Gastroesophageal sphincter (tissue), 4 donors: ENCODE measurements at regions not wholly inside any gene's neighbourhood (a gene's known extent, or its start where the extent isn't known, plus 50 kb on each side); places are given as distances from the start of the nearest gene placed in this dataset.
A peak's percentile ranks its signal among the peaks of the same experiment; 100 is the strongest.

Experiments used
- ATAC-seq: fragments of 150-250 bp; one replicate; pipeline ENCODE4 v1.9.1; 2016; ENCODE audit warnings: mild to moderate bottlenecking, moderate library complexity
- H3K27ac ChIP-seq, 4 donors: fragments of 200-600 bp; sonication (generic) in 3 of 4; 1 replicate in 3 of 4; 2 replicates in 1 of 4; pipeline ENCODE4 v1.5.1; 2016 to 2019
- H3K27me3 ChIP-seq: fragments of 200-600 bp; sonication (generic); one replicate; pipeline ENCODE4 v1.5.1; 2019
- H3K36me3 ChIP-seq, 2 donors: fragments of 200-600 bp; sonication (generic); one replicate each; pipeline ENCODE4 v1.5.1; 2019; ENCODE audit warnings: control low read depth in 1 of 2
- H3K4me1 ChIP-seq, 3 donors: fragments of 200-600 bp; sonication (generic); 1 replicate in 2 of 3; 2 replicates in 1 of 3; pipeline ENCODE4 v1.5.1; 2016 to 2019; ENCODE audit warnings: control low read depth in 2 of 3
- H3K4me3 ChIP-seq, 2 donors: fragments of 200-600 bp; sonication (generic); one replicate each; pipeline ENCODE4 v1.5.1; 2019; ENCODE audit warnings: mild to moderate bottlenecking in 1 of 2, moderate library complexity in 1 of 2
- H3K9me3 ChIP-seq, 3 donors: fragments of 200-600 bp; sonication (generic); one replicate each; pipeline ENCODE4 v1.5.1; 2017 to 2019; ENCODE audit warnings: control low read depth in 2 of 3
- EP300 ChIP-seq: sonication (generic); formaldehyde crosslinking; IDR thresholded peaks from one replicate; pipeline ENCODE4 v1.6.1; 2017; ENCODE audit warnings: antibody characterized with exemption, mild to moderate bottlenecking
- POLR2A ChIP-seq, 2 donors: fragments of 450-650 bp; IDR thresholded peaks; one replicate each; pipeline ENCODE4 v1.6.1; 2017; ENCODE audit warnings: antibody characterized with exemption in 2 of 2, mild to moderate bottlenecking in 2 of 2, moderate library complexity in 1 of 2
- POLR2AphosphoS5 ChIP-seq: sonication (generic); formaldehyde crosslinking; IDR thresholded peaks from one replicate; pipeline ENCODE4 v1.6.1; 2017; ENCODE audit warnings: antibody characterized with exemption
- whole genome bisulfite sequencing, 2 donors: methylation state at CpG; one replicate each; pipeline ENCODE4 v1.1.5; 2018; ENCODE audit warnings: low coverage in 1 of 2; 5-methylcytosine and 5-hydroxymethylcytosine counted together
- TF ChIP-seq, protein P1 (sequence below), 4 experiments: fragments of 200-600 bp in 2 of 4; fragments of 450-650 bp in 2 of 4; sonication (generic) in 1 of 4; IDR thresholded peaks; one replicate each; pipeline ENCODE4 v1.5.1; 2017 to 2019; ENCODE audit warnings: antibody characterized with exemption in 4 of 4, mild to moderate bottlenecking in 2 of 4, moderate library complexity in 2 of 4

DNA sequence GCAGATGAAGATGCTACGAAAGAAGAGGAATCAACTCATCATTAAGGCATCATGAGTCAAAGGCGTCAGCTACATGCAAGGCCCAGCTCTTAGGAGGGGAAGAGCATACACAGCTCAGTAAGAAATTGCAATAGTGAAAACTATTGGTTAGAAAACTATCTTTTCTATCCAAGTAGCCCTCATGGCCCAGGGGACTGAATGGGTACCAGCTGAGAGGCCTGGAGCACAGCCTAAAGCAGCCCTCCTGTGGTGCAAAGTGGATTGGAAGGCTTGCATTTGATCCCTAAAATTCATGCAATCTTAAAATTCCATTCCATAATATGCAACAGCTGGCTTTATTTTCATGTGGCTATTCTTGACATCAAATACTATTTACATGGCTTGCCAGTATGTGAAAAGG lies 251.8 kb upstream of the USP24 start:
- Histone ChIP-seq H3K4me1 (no peaks in the 10 kb centered on the region), H3K36me3 (no peaks in the 10 kb centered on the region), H3K27ac (no peak overlapping the region), H3K9me3 (no peaks in the 10 kb centered on the region), H3K4me3 (no peak overlapping the region), H3K27me3 (no peaks in the 10 kb centered on the region)
- TF ChIP-seq, protein P1, sequence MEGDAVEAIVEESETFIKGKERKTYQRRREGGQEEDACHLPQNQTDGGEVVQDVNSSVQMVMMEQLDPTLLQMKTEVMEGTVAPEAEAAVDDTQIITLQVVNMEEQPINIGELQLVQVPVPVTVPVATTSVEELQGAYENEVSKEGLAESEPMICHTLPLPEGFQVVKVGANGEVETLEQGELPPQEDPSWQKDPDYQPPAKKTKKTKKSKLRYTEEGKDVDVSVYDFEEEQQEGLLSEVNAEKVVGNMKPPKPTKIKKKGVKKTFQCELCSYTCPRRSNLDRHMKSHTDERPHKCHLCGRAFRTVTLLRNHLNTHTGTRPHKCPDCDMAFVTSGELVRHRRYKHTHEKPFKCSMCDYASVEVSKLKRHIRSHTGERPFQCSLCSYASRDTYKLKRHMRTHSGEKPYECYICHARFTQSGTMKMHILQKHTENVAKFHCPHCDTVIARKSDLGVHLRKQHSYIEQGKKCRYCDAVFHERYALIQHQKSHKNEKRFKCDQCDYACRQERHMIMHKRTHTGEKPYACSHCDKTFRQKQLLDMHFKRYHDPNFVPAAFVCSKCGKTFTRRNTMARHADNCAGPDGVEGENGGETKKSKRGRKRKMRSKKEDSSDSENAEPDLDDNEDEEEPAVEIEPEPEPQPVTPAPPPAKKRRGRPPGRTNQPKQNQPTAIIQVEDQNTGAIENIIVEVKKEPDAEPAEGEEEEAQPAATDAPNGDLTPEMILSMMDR (IDR thresholded peaks at IDR 0.05) = no peak
- TF ChIP-seq POLR2AphosphoS5 (no peak), EP300 (no peak), POLR2A (IDR thresholded peaks at IDR 0.05) (no peak)
- no peak for ATAC-seq
- WGBS, 2 donors = 100% methylated on average over 1 to 2 of the region's 2 CpGs

DNA sequence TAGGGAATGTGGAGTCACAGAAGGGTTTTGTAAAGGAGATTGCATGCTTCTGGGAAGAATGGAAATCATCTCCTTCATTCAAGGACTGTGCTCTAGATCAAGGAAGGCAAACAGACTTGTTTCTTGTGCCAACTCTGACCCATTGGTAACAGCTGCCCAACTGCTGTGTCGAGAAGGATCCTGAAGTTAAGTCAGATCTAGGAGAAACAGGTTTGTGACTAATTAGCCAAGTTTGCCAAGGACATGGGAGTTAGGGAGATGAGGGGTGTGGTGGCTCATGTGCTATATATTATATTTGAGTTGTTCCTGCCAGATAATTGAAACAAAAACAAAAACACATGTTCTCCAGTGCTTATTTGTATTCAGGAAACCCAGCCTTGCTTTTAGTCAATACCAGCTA lies 251.2 kb upstream of the USP24 start:
- 50 to 60% methylated on average over 1 of the region's 1 CpG for WGBS, 2 donors
- Histone ChIP-seq H3K4me3 (no peak overlapping the region), H3K9me3 (no peaks in the 10 kb centered on the region), H3K27ac (no peak overlapping the region), H3K27me3 (no peaks in the 10 kb centered on the region), H3K36me3 (no peaks in the 10 kb centered on the region), H3K4me1 (no peaks in the 10 kb centered on the region)
- no peak for ATAC-seq
- TF ChIP-seq, protein P1 (IDR thresholded peaks at IDR 0.05) = no peak
- TF ChIP-seq POLR2A (IDR thresholded peaks at IDR 0.05) (no peak), POLR2AphosphoS5 (no peak), EP300 (no peak)

DNA sequence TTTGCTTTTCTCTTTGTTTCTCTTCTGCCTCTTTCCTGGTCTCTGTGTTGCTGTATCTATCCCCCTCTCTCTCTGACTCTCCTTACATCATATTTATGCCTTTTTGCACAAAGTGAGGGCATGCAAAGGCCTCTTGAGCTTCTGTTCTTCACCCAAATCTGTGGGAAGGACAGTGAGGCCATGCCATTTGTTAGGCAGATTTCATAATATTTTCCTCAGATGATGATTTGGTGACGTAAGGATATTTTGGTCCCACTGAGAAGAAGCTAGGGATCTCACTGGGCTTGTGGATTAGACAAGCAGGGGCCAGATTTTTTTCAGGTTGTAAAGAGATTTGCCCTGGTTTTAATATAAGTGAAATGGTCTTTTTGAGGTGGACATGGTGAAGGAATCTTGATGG lies 249.4 kb upstream of the USP24 start:
- no peaks in the 10 kb centered on the region for H3K9me3 ChIP-seq
- peak overlapping the region in 2 of 4 donors; percentile 17 to 50 for H3K27ac ChIP-seq

DNA sequence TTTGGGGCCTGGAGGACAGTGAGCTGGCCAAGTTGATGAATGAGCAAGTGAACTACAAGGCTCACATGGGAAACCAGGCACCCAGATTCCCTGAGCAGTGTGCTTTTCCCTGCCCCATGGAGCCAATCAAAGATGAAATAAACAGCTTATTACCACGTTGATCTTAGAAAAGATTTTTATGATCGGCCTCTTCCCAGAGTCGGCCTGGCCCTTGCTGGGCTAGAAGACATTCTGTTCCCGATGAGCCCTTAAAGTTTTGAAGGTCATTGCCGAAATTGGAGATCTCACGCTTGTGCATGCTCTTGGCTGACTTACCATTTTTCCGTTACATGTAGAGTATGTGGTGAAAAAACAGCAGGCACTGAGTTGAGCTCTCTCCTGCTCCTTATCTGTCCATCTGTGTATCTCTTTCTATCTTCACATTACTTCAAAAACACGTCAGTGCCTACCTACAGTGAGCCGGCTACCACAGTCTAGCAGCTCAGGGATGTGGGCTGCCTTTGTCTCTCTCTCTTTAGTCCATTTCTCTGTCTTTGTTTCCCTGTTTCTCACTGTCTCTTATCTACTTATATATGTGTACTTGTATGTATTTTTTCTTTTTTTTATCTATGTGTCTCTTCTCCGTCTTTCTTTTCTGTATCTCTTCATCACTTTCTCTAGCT lies 248.8 kb upstream of the USP24 start:
- H3K4me3 ChIP-seq = no peak overlapping the region
- no peaks in the 10 kb centered on the region for H3K4me1 ChIP-seq
- peak; percentile 25 for ATAC-seq
- WGBS, 2 donors = 73 to 84% methylated on average over 6 to 10 of the region's 10 CpGs
- H3K27ac ChIP-seq = peak overlapping the region in 2 of 4 donors; percentile 17 to 50
- TF ChIP-seq EP300 (no peak), POLR2AphosphoS5 (peak; percentile 59), POLR2A (IDR thresholded peaks at IDR 0.05) (no peak)
- H3K36me3 ChIP-seq = no peaks in the 10 kb centered on the region
- H3K27me3 ChIP-seq = no peaks in the 10 kb centered on the region
- no peaks in the 10 kb centered on the region for H3K9me3 ChIP-seq

More for the DNA sequence above, 249.4 kb upstream of the USP24 start:
- WGBS, 2 donors = 86% methylated on average over 1 of the region's 1 CpG
- H3K27me3 ChIP-seq = no peaks in the 10 kb centered on the region
- TF ChIP-seq, protein P1 (IDR thresholded peaks at IDR 0.05) = no peak
- TF ChIP-seq POLR2A (IDR thresholded peaks at IDR 0.05) (no peak), POLR2AphosphoS5 (no peak), EP300 (no peak)
- H3K4me3 ChIP-seq = no peak overlapping the region
- H3K4me1 ChIP-seq = no peaks in the 10 kb centered on the region
- ATAC-seq = no peak
- H3K36me3 ChIP-seq = no peaks in the 10 kb centered on the region

DNA sequence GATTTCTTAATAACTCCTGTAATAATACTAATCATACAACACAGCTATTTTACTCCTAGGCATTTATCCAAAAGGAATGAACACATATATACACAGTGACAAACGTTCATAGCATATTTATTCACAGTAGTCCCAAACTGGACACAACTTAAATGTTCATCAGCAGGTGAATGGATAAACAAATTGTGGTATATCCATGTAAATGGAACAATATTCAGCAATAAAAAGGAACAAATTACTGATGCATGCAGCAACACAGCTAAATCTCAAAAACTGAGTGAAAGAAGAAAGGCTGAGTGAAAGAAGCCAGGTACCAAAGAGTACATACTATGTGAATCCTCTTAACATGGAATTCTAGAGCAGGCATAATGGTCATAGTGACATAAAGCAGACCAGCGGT lies 242.7 kb upstream of the USP24 start:
- no peaks in the 10 kb centered on the region for H3K4me1 ChIP-seq
- H3K27me3 ChIP-seq = no peaks in the 10 kb centered on the region
- ATAC-seq = no peak
- no peaks in the 10 kb centered on the region for H3K36me3 ChIP-seq
- no peak overlapping the region for H3K27ac ChIP-seq
- H3K9me3 ChIP-seq = peaks cover 0 to 13% (median 0%) of the 10 kb centered on the region in 3 donors
- H3K4me3 ChIP-seq = no peak overlapping the region
- WGBS, 2 donors = 73 to 86% methylated on average over 2 of the region's 2 CpGs
- no peak for TF ChIP-seq EP300
- TF ChIP-seq POLR2AphosphoS5 = no peak
- TF ChIP-seq, protein P1 (IDR thresholded peaks at IDR 0.05) = no peak
- TF ChIP-seq POLR2A (IDR thresholded peaks at IDR 0.05) = no peak
